Testis (tissue), 2 donors: ENCODE measurements at regions not wholly inside any gene's neighbourhood (a gene's known extent, or its start where the extent isn't known, plus 50 kb on each side); places are given as distances from the start of the nearest gene placed in this dataset.

Experiments used
- CTCF ChIP-seq, 3 experiments: fragments of 450-650 bp in 2 of 3; fragments of 200-600 bp in 1 of 3; sonication (generic) in 1 of 3; IDR thresholded peaks; one replicate each; pipeline ENCODE4 v1.5.1; 2016 to 2019; ENCODE audit warnings: antibody characterized with exemption in 3 of 3, mild to moderate bottlenecking in 2 of 3, moderate library complexity in 1 of 3
- POLR2A ChIP-seq: fragments of 450-650 bp; IDR thresholded peaks from one replicate; pipeline ENCODE4 v1.6.1; 2017; ENCODE audit warnings: antibody characterized with exemption, mild to moderate bottlenecking, moderate library complexity

GRCh38 chr20:56774873-56775272 is 145.8 kb downstream of the TFAP2C start:
- TF ChIP-seq POLR2A = no peak
- no peak for TF ChIP-seq CTCF (IDR thresholded peaks at IDR 0.05)
